ENCODE measurements at regions not wholly inside any gene's neighbourhood (a gene's known extent, or its start where the extent isn't known, plus 50 kb on each side); places are given as distances from the start of the nearest gene placed in this dataset.

GRCh38 chr11:126127898-126128297, 65.2 kb upstream of the CDON start:
- no peak for DNase-seq

DNA sequence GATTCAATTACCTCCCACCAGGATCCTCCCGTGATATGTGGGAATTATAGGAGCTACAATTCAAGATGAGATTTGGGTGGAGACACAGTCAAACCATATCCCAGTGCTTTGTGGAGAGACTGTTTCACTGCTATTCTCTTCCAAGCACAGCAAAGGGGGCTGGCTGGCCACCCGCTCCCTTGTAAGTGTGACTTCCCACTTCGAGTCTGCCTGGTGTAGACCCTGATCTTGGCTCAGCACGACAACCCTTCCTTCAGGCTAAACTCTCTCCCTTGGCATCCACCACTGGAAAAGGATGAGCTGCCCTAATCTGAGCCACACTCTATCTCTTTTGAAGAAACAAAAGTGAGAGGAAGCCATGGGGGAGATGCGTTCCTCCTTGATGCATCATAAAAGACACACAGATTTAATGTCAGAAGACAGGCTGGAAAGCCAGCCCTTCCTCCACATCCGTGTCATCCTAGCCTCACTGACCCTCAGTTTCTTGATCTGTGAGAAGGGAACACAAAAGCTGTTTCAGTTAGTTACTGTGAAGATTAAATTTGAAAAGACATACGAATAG, 64.7 kb upstream of the CDON start:
- DNase-seq = no peak

- DNase-seq = peak; percentile 93
These were observed 61.6 kb upstream of the CDON start for GRCh38 chr11:126124231-126124661.

- no peak for DNase-seq
These were observed 61.0 kb upstream of the CDON start for GRCh38 chr11:126123686-126124085.

GRCh38 chr11:126122863-126123262, 60.2 kb upstream of the CDON start:
- no peak for DNase-seq

GRCh38 chr11:126121296-126121695, 58.6 kb upstream of the CDON start:
- no peak for DNase-seq

DNA sequence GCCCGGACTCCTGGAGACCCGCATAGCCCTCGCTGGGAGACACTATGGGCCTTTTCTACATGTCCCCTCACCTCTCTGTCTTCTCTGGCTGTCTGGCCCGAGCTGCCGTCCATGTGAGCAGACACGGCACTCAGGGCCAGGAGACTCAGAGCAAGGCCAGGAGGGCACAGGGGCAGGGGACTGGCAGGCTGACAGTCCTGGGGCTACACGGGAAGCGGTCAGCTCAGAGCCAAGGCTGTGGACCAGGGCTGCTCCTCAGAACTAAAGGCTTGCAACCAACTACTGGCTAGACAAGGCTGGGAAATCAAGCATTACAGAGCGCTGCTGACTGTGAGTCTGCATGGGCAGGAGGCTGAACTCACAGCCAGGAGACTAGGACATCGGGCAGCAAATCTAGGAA, 56.1 kb upstream of the CDON start:
- no peak for DNase-seq

GRCh38 chr11:126115816-126116331, 53.2 kb upstream of the CDON start:
- peak; percentile 93 for DNase-seq

- DNase-seq = peak; percentile 78
These were observed 52.4 kb upstream of the CDON start for GRCh38 chr11:126115127-126115495.

DNA sequence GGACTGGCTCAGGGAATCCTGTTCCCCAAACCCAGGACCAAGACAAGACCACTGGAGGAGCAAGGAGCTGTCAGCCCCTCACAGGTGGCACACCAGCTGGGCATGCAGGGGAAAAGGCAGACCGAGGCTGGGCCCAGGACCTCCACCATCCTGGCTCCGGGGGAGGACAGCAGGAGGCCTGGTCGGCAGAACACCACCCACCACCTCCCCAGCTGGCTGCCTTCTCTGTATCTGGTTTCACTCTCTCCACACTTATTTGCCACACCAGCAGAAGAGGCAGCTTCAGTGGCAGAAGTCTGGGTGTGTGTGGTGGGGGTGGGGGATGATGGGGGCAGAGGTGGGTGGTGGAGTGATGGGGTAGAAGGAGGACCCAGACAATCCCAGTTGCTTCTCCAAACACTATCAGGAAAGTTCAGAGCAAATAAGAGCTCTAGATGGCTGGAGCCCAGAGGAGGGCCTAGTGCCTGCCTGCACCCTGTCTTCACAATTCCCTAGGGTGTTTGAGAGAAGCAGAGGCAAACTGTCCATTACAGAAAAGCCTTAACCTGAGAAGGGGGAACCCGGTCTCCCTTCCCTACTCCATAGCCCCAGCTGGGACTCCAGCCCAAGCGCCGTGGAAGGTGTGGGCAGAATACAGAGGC, 51.9 kb upstream of the CDON start:
- peak; percentile 76 for DNase-seq

GRCh38 chr11:126113963-126114362, 51.3 kb upstream of the CDON start:
- DNase-seq = no peak

DNA sequence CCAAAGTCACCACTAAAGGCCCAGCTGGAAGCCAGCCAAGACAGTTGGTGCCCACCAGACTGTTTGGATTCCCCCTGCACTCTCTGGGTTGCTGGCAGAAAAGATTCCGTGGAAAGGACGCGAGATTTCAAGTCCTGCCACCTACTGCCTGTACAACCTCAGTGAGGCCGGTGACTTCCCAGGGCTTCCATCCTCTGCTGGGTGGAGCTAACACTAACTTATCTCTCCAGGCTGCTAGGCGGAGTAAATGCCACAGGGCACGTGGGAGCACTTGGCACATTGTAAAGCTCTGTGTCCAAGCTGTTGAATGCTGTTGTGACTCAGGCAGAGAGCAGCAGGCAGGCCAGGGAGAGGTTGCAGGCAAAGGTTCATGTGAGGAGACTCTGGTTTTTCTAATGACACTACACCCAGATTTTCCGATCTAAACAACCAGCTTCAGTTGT, 50.9 kb upstream of the CDON start:
- peak; percentile 93 for DNase-seq

DNA sequence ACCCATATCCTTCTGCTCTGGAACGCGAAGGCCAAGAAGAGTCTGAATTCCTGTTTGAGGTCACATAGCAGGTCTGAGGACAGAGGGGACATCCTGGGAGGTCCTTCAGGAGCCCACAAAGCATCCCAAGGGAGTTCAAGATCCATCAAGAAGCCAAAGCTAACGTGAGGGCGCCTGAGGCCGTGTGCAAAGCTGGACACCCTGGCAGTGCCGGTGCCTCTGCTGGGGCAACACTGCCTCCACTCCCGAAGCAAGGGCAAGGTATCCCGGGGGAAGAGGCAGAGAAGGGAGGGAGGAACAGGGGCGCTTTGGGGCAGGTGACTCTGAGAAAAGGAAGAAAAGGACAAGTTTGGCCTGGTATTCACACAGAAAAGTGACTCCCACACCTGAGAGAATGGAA, 50.3 kb upstream of the CDON start:
- DNase-seq = no peak

DNA sequence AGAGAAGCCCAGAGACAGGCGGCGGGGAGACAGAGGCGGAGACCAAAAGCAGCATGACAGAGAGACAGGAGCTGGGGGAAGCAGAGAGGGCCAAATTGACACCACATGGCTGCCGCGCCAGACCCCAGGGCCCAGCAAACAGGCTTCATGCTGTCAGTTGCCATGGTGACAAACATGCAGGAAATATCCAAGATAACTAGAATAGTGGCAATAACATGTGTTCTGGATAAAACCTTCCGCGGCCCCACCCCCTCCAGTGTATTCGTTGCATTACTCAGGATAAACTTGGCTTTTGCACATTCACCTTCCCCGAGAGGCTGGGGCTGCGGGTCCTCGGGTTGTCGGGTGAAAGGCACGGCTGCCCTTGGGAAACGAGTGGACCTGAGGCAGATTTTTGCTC, 49.9 kb upstream of the CDON start:
- peak; percentile 93 for DNase-seq

All from tongue (tissue), 1 donor.